ENCODE measurements at regions not wholly inside any gene's neighbourhood (a gene's known extent, or its start where the extent isn't known, plus 50 kb on each side); places are given as distances from the start of the nearest gene placed in this dataset.

GRCh38 chr1:30388386-30388785 is 335.0 kb downstream of the MATN1 start:
- Histone ChIP-seq H3K27ac (no peak overlapping the region), H3K4me3 (no peak overlapping the region), H3K4me1 (no peaks in the 10 kb centered on the region), H3K4me2 (no peak overlapping the region), H3K9me3 (no peaks in the 10 kb centered on the region)
- TF ChIP-seq, protein P1, sequence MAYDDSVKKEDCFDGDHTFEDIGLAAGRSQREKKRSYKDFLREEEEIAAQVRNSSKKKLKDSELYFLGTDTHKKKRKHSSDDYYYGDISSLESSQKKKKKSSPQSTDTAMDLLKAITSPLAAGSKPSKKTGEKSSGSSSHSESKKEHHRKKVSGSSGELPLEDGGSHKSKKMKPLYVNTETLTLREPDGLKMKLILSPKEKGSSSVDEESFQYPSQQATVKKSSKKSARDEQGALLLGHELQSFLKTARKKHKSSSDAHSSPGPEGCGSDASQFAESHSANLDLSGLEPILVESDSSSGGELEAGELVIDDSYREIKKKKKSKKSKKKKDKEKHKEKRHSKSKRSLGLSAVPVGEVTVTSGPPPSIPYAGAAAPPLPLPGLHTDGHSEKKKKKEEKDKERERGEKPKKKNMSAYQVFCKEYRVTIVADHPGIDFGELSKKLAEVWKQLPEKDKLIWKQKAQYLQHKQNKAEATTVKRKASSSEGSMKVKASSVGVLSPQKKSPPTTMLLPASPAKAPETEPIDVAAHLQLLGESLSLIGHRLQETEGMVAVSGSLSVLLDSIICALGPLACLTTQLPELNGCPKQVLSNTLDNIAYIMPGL (CRISPR knock-in tag; IDR thresholded peaks at IDR 0.05; ENCODE audit: borderline replicate concordance) = no peak
- ATAC-seq (no peak), FAIRE-seq (no peak), DNase-seq (ENCODE audit: low read depth in 1 of 2, low spot score in 1 of 2) (no peak)
- 0% methylated on average over 2 of the region's 4 CpGs for WGBS (ENCODE audit: missing lambda C conversion rate)
- POLR2A ChIA-PET = no interaction called here
- CTCF ChIA-PET = no interaction called here

DNA sequence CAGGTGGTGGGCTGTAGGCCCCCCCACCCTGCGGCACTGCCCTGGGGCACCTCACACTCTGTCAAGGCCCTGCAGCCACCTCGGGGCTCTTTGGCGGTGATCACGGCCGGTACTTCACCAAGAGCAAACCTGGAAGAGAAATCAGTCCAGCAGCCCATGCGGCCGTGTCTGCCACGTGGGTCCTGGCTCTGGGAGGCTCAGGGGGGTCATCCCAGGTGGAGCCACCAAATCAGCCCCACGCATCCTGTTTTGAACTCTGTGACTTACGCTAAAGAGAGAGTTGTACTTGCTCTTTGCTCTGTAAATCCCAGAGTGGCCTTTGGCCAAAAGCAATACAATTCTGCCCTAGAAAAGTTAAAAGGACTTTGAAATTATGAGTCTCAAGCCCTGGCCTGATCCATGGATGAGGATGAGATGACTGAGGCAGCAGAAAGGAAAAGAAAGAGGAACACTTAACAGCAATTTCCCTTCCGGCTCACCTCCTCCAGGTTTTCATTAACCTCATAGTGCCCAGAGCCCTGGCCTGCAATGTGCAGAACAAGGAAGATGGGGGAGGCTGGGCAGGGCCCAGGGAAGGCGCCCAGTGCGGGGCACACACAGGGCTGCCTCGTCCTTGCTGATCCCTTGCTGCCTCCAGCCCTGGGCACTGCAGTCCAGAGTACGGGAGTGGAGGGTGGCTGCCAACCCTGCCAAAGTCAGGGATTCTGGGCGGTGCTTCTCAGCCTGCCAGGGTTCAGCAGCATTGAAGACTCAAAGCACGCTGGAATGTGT is 337.0 kb downstream of the MATN1 start:
- DNase-seq (ENCODE audit: low read depth in 1 of 2, low spot score in 1 of 2) = no peak
- Histone ChIP-seq H3K9me3 (no peaks in the 10 kb centered on the region), H3K27ac (no peak overlapping the region), H3K4me3 (no peak overlapping the region), H3K4me1 (no peaks in the 10 kb centered on the region), H3K4me2 (no peak overlapping the region)
- no peak for ATAC-seq
- no peak for TF ChIP-seq FOXS1 (CRISPR knock-in tag; IDR thresholded peaks at IDR 0.05)
- no peak for TF ChIP-seq EP300 (IDR thresholded peaks at IDR 0.05)
- no peak for TF ChIP-seq HOXB5 (CRISPR knock-in tag; IDR thresholded peaks at IDR 0.05)
- no peak for TF ChIP-seq ELK1 (IDR thresholded peaks at IDR 0.05; ENCODE audit: low read depth, low read length)
- TF ChIP-seq, protein P2, sequence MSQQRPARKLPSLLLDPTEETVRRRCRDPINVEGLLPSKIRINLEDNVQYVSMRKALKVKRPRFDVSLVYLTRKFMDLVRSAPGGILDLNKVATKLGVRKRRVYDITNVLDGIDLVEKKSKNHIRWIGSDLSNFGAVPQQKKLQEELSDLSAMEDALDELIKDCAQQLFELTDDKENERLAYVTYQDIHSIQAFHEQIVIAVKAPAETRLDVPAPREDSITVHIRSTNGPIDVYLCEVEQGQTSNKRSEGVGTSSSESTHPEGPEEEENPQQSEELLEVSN (IDR thresholded peaks at IDR 0.05; ENCODE audit: borderline replicate concordance, low read depth) = no peak
- TF ChIP-seq, protein P3, sequence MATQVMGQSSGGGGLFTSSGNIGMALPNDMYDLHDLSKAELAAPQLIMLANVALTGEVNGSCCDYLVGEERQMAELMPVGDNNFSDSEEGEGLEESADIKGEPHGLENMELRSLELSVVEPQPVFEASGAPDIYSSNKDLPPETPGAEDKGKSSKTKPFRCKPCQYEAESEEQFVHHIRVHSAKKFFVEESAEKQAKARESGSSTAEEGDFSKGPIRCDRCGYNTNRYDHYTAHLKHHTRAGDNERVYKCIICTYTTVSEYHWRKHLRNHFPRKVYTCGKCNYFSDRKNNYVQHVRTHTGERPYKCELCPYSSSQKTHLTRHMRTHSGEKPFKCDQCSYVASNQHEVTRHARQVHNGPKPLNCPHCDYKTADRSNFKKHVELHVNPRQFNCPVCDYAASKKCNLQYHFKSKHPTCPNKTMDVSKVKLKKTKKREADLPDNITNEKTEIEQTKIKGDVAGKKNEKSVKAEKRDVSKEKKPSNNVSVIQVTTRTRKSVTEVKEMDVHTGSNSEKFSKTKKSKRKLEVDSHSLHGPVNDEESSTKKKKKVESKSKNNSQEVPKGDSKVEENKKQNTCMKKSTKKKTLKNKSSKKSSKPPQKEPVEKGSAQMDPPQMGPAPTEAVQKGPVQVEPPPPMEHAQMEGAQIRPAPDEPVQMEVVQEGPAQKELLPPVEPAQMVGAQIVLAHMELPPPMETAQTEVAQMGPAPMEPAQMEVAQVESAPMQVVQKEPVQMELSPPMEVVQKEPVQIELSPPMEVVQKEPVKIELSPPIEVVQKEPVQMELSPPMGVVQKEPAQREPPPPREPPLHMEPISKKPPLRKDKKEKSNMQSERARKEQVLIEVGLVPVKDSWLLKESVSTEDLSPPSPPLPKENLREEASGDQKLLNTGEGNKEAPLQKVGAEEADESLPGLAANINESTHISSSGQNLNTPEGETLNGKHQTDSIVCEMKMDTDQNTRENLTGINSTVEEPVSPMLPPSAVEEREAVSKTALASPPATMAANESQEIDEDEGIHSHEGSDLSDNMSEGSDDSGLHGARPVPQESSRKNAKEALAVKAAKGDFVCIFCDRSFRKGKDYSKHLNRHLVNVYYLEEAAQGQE (IDR thresholded peaks at IDR 0.05) = no peak
- TF ChIP-seq HOXA7 (CRISPR knock-in tag; IDR thresholded peaks at IDR 0.05) = no peak
- no peak for TF ChIP-seq CHD2 (IDR thresholded peaks at IDR 0.05; ENCODE audit: low read length, partially characterized antibody)
- TF ChIP-seq CBX8 (IDR thresholded peaks at IDR 0.05) = no peak
- TF ChIP-seq CEBPB (IDR thresholded peaks at IDR 0.05) = no peak
- no peak for TF ChIP-seq GATA3 (IDR thresholded peaks at IDR 0.05; ENCODE audit: borderline replicate concordance)
- no peak for TF ChIP-seq RCOR1 (IDR thresholded peaks at IDR 0.05; ENCODE audit: low read depth, low read length)
- no peak for TF ChIP-seq BCL3 (IDR thresholded peaks at IDR 0.05)
- no peak for TF ChIP-seq ATOH8 (CRISPR knock-in tag; IDR thresholded peaks at IDR 0.05; ENCODE audit: low read depth)
- no peak for TF ChIP-seq NPAS2 (CRISPR knock-in tag; IDR thresholded peaks at IDR 0.05; ENCODE audit: borderline replicate concordance)
- TF ChIP-seq BHLHE40 (IDR thresholded peaks at IDR 0.05; ENCODE audit: low read depth, low read length) = no peak
- no peak for TF ChIP-seq PHF8 (IDR thresholded peaks at IDR 0.05; ENCODE audit: borderline replicate concordance, low read depth)
- WGBS (ENCODE audit: missing lambda C conversion rate) = 34% methylated on average over 9 of the region's 17 CpGs
- CTCF ChIA-PET = no interaction called here
- POLR2A ChIA-PET = no interaction called here
- FAIRE-seq = no peak
